Esophagus squamous epithelium (tissue), 4 donors: ENCODE measurements at regions not wholly inside any gene's neighbourhood (a gene's known extent, or its start where the extent isn't known, plus 50 kb on each side); places are given as distances from the start of the nearest gene placed in this dataset.

Source experiments
- CTCF ChIP-seq, 6 experiments: fragments of 450-650 bp in 4 of 6; fragments of 200-600 bp in 2 of 6; sonication (generic) in 2 of 6; IDR thresholded peaks; one replicate each; pipeline ENCODE4 v1.5.1; 2016 to 2019; ENCODE audit warnings: antibody characterized with exemption in 6 of 6, mild to moderate bottlenecking in 4 of 6, moderate library complexity in 4 of 6
- POLR2A ChIP-seq, 4 donors: fragments of 450-650 bp; IDR thresholded peaks; one replicate each; pipeline ENCODE4 v1.6.1; 2017; ENCODE audit warnings: antibody characterized with exemption in 4 of 4, mild to moderate bottlenecking in 4 of 4, moderate library complexity in 3 of 4

GRCh38 chr1:213375002-213375401 is 324.0 kb downstream of the RPS6KC1 start:
- TF ChIP-seq POLR2A (IDR thresholded peaks at IDR 0.05) = no peak
- TF ChIP-seq CTCF (IDR thresholded peaks at IDR 0.05) = no peak
